HEK293T (cell line): ENCODE measurements at regions not wholly inside any gene's neighbourhood (a gene's known extent, or its start where the extent isn't known, plus 50 kb on each side); places are given as distances from the start of the nearest gene placed in this dataset.

Experiments used
- ARNT ChIP-seq: fragments of 450-650 bp; IDR thresholded peaks from 2 replicates; pipeline ENCODE4 v1.6.1; 2017; ENCODE audit warnings: mild to moderate bottlenecking
- BHLHE40 ChIP-seq: fragments of 450-650 bp; IDR thresholded peaks from 2 replicates; pipeline ENCODE4 v1.6.1; 2016; ENCODE audit warnings: mild to moderate bottlenecking, moderate library complexity, borderline replicate concordance
- ELF4 ChIP-seq: fragments of 450-650 bp; IDR thresholded peaks from 2 replicates; pipeline ENCODE4 v1.6.1; 2017; ENCODE audit warnings: antibody characterized with exemption
- FOXA1 ChIP-seq: fragments of 450-650 bp; IDR thresholded peaks from 2 replicates; pipeline ENCODE4 v1.6.1; 2016; ENCODE audit warnings: mild to moderate bottlenecking
- FOXK2 ChIP-seq: fragments of 450-650 bp; IDR thresholded peaks from 2 replicates; pipeline ENCODE4 v1.6.1; 2016; ENCODE audit warnings: mild to moderate bottlenecking
- FOXM1 ChIP-seq: fragments of 450-650 bp; IDR thresholded peaks from 2 replicates; pipeline ENCODE4 v1.6.1; 2017; ENCODE audit warnings: mild to moderate bottlenecking, borderline replicate concordance
- L3MBTL2 ChIP-seq: fragments of 450-650 bp; conservative IDR thresholded peaks from 2 replicates; pipeline ENCODE4 v1.6.1; 2016; ENCODE audit warnings: mild to moderate bottlenecking
- LEF1 ChIP-seq: fragments of 450-650 bp; IDR thresholded peaks from 2 replicates; pipeline ENCODE4 v1.6.1; 2017; ENCODE audit warnings: mild to moderate bottlenecking, borderline replicate concordance
- NFRKB ChIP-seq: fragments of 450-650 bp; IDR thresholded peaks from 2 replicates; pipeline ENCODE4 v1.6.1; 2016; ENCODE audit warnings: mild to moderate bottlenecking, moderate library complexity
- SP1 ChIP-seq: fragments of 450-650 bp; IDR thresholded peaks from 2 replicates; pipeline ENCODE4 v1.6.1; 2017
- SUZ12 ChIP-seq: fragments of 450-650 bp; IDR thresholded peaks from 2 replicates; pipeline ENCODE4 v1.6.1; 2016; ENCODE audit warnings: mild to moderate bottlenecking
- TARDBP ChIP-seq: fragments of 450-650 bp; IDR thresholded peaks from 2 replicates; pipeline ENCODE4 v1.6.1; 2016

DNA sequence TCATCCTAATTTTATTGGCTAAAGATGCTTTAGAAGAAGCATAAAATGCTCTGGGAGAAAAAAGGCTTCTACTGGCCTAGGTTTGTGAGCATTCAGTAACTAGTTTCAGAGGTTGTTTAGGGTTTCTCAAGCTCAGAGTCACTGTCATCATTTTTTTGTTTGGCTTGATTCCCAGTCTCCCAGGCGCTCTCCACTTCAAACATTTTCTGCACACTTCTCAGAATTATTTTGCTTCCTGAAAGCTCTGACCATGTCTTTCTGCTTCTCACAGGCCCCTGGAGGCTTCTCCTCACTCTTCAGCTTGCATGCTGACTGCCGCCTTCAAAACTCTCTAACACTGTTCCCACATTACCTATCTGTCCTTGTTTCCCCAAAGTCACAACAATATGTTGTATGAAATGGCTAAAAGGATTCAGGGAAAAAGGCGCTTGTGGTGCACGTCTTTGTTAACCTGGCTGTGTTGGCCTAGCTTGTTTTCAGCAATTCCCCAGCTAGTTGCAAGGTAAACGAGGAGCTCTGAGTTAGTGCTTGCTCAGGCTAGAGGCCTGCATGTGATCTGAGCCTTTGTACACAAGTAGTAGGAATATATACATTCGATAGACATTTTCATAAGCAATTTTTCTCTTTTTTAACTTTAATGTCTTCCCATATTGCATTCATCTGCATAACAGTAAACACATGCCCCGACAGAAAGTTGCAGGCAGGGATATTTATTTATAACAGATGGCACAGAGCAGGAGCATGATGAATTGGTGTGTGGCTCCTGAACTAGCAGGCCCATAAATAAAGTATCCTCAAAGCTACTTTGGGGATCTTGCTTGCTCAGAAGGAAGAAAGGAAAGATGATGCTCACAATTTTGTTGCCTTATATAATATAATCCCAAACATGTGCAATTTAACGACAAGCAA, 129.2 kb upstream of the DPH6 start:
- no peak for TF ChIP-seq ELF4
- TF ChIP-seq BHLHE40, result no peak
- no peak for TF ChIP-seq LEF1
- TF ChIP-seq ARNT, result no peak
- TF ChIP-seq FOXA1, result no peak
- TF ChIP-seq TARDBP, result no peak
- no peak for TF ChIP-seq FOXK2
- no peak for TF ChIP-seq NFRKB
- no peak for TF ChIP-seq SP1
- TF ChIP-seq FOXM1, result no peak
- TF ChIP-seq SUZ12, result no peak
- TF ChIP-seq L3MBTL2, result no peak
